H9 (cell line): ENCODE measurements at regions not wholly inside any gene's neighbourhood (a gene's known extent, or its start where the extent isn't known, plus 50 kb on each side); places are given as distances from the start of the nearest gene placed in this dataset.

Experiments used
- DNase-seq: peaks from one replicate; pipeline ENCODE4 v3.0.0-alpha.2; 2017
- H2AFZ ChIP-seq: one replicate; pipeline ENCODE4 v1.6.1; 2013; ENCODE audit warnings: mild to moderate bottlenecking, low read length, control low read depth, moderate library complexity
- H2AK5ac ChIP-seq: 2 replicates; pipeline ENCODE4 v1.6.1; 2013; ENCODE audit warnings: low read length, control low read depth, mixed read lengths; ENCODE audit not compliant: insufficient read length
- H2BK120ac ChIP-seq: one replicate; pipeline ENCODE4 v1.6.1; 2013; ENCODE audit warnings: low read depth, mild to moderate bottlenecking, low read length, control low read depth, inconsistent platforms; ENCODE audit not compliant: poor library complexity, severe bottlenecking
- H2BK12ac ChIP-seq: 2 replicates; pipeline ENCODE4 v1.6.1; 2013; ENCODE audit warnings: low read length, control low read depth, mixed read lengths, low read depth; ENCODE audit not compliant: insufficient read length
- H2BK15ac ChIP-seq: 2 replicates; pipeline ENCODE4 v1.6.1; 2013; ENCODE audit warnings: low read depth, low read length, control low read depth
- H2BK20ac ChIP-seq: one replicate; pipeline ENCODE4 v1.6.1; 2013; ENCODE audit warnings: low read depth, mild to moderate bottlenecking, low read length, control low read depth, inconsistent platforms; ENCODE audit not compliant: poor library complexity, severe bottlenecking
- H2BK5ac ChIP-seq: 2 replicates; pipeline ENCODE4 v1.6.1; 2013; ENCODE audit warnings: low read length, control low read depth, mixed read lengths; ENCODE audit not compliant: insufficient read length
- H3K14ac ChIP-seq: 2 replicates; pipeline ENCODE4 v1.6.1; 2013; ENCODE audit warnings: low read length, control low read depth; ENCODE audit not compliant: insufficient read depth
- H3K18ac ChIP-seq: 2 replicates; pipeline ENCODE4 v1.6.1; 2013; ENCODE audit warnings: low read depth, mild to moderate bottlenecking, mixed read lengths, low read length, control low read depth; ENCODE audit not compliant: insufficient read length
- H3K23ac ChIP-seq: 2 replicates; pipeline ENCODE4 v1.6.1; 2013; ENCODE audit warnings: low read length, control low read depth, mixed read lengths, low read depth; ENCODE audit not compliant: insufficient read length
- H3K23me2 ChIP-seq: 2 replicates; pipeline ENCODE4 v1.6.1; 2013; ENCODE audit warnings: low read depth, mild to moderate bottlenecking, mixed read lengths, low read length, control low read depth; ENCODE audit not compliant: insufficient read length, poor library complexity, severe bottlenecking
- H3K27ac ChIP-seq: 2 replicates; pipeline ENCODE4 v1.5.1; 2013; ENCODE audit warnings: low read length, control low read depth, mixed read lengths, low read depth; ENCODE audit not compliant: insufficient read length
- H3K27me3 ChIP-seq: 2 replicates; pipeline ENCODE4 v1.6.1; 2013; ENCODE audit warnings: low read length, control low read depth, inconsistent platforms; ENCODE audit not compliant: insufficient read depth
- H3K4ac ChIP-seq: 2 replicates; pipeline ENCODE4 v1.6.1; 2013; ENCODE audit warnings: low read depth, mild to moderate bottlenecking, control low read depth, inconsistent platforms, low read length, moderate library complexity
- H3K4me1 ChIP-seq: 2 replicates; pipeline ENCODE4 v1.6.1; 2013; ENCODE audit warnings: low read length, control low read depth, inconsistent platforms; ENCODE audit not compliant: insufficient read depth
- H3K4me2 ChIP-seq: 2 replicates; pipeline ENCODE4 v1.6.1; 2013; ENCODE audit warnings: low read length, control low read depth, mixed read lengths; ENCODE audit not compliant: insufficient read length, insufficient read depth
- H3K56ac ChIP-seq: 2 replicates; pipeline ENCODE4 v1.6.1; 2013; ENCODE audit warnings: low read depth, mild to moderate bottlenecking, mixed read lengths, low read length, control low read depth; ENCODE audit not compliant: insufficient read length
- H3K79me1 ChIP-seq: 2 replicates; pipeline ENCODE4 v1.6.1; 2013; ENCODE audit warnings: low read depth, mild to moderate bottlenecking, moderate library complexity, low read length, control low read depth, inconsistent platforms; ENCODE audit not compliant: insufficient read depth, poor library complexity, severe bottlenecking
- H3K79me2 ChIP-seq: 2 replicates; pipeline ENCODE4 v1.6.1; 2013; ENCODE audit warnings: low read length, control low read depth, inconsistent platforms; ENCODE audit not compliant: insufficient read depth
- H3K9ac ChIP-seq: 2 replicates; pipeline ENCODE4 v1.6.1; 2013; ENCODE audit warnings: low read length, control low read depth, mixed read lengths; ENCODE audit not compliant: insufficient read length; ENCODE audit errors: extremely low read depth
- H3K9me3 ChIP-seq: one replicate; pipeline ENCODE4 v1.6.1; 2013; ENCODE audit warnings: low read depth, low read length, inconsistent platforms; ENCODE audit not compliant: control insufficient read depth
- H3T11ph ChIP-seq: one replicate; pipeline ENCODE4 v1.6.1; 2013; ENCODE audit warnings: mild to moderate bottlenecking, low read length, control low read depth, inconsistent platforms
- H4K20me1 ChIP-seq: one replicate; pipeline ENCODE4 v1.6.1; 2013; ENCODE audit not compliant: control insufficient read depth, insufficient read length, insufficient read depth
- H4K5ac ChIP-seq: 2 replicates; pipeline ENCODE4 v1.6.1; 2013; ENCODE audit warnings: low read depth, mild to moderate bottlenecking, mixed read lengths, low read length, control low read depth; ENCODE audit not compliant: insufficient read length
- H4K8ac ChIP-seq: replicated peaks from 2 replicates; pipeline ENCODE4 v1.6.1; 2013; ENCODE audit warnings: low read length, control low read depth, mixed read lengths, low read depth; ENCODE audit not compliant: insufficient read length
- H4K91ac ChIP-seq: 2 replicates; pipeline ENCODE4 v1.6.1; 2013; ENCODE audit warnings: low read depth, mild to moderate bottlenecking, moderate library complexity, mixed read lengths, low read length, control low read depth; ENCODE audit not compliant: insufficient read length
- H3K27ac Mint-ChIP-seq, 3 experiments: 2 replicates in 2 of 3; 3 replicates in 1 of 3; pipeline ENCODE4 v1.8.0; 2020 to 2021; ENCODE audit warnings: mixed read lengths in 3 of 3, mild to moderate bottlenecking in 1 of 3, moderate library complexity in 1 of 3
- H3K27me3 Mint-ChIP-seq: 2 replicates; pipeline ENCODE4 v1.8.0; 2021; ENCODE audit warnings: low read depth, mild to moderate bottlenecking, moderate library complexity, mixed read lengths
- H3K36me3 Mint-ChIP-seq, 3 experiments: 2 replicates in 2 of 3; 3 replicates in 1 of 3; pipeline ENCODE4 v1.8.0; 2020 to 2021; ENCODE audit warnings: low read depth in 3 of 3, mixed read lengths in 3 of 3; ENCODE audit not compliant: insufficient read depth in 1 of 3
- H3K4me1 Mint-ChIP-seq, 2 experiments: 2 replicates each; pipeline ENCODE4 v1.8.0; 2020; ENCODE audit warnings: mixed read lengths in 2 of 2
- H3K4me3 Mint-ChIP-seq, 2 experiments: 2 replicates in 1 of 2; 3 replicates in 1 of 2; pipeline ENCODE4 v1.8.0; 2020 to 2021; ENCODE audit warnings: mild to moderate bottlenecking in 2 of 2, mixed read lengths in 2 of 2, moderate library complexity in 1 of 2
- H3K9me3 Mint-ChIP-seq, 2 experiments: 2 replicates in 1 of 2; 3 replicates in 1 of 2; pipeline ENCODE4 v1.8.0; 2020; ENCODE audit warnings: mild to moderate bottlenecking in 2 of 2, mixed read lengths in 2 of 2, moderate library complexity in 1 of 2
- WGBS: extraction: QIAGEN DNeasy Blood & Tissue Kit; methylation state at CpG from one replicate; pipeline ENCODE4 v1.1.7; 2013; ENCODE audit warnings: missing lambda C conversion rate, low lambda C conversion rate, mixed read lengths; ENCODE audit not compliant: insufficient read length; ENCODE audit errors: extremely low coverage; 5-methylcytosine and 5-hydroxymethylcytosine counted together
- TF ChIP-seq, protein P1 (sequence below): fragments of 200-600 bp; sonication (generic); conservative IDR thresholded peaks from 3 replicates; pipeline ENCODE4 v1.8.0; 2021; ENCODE audit warnings: antibody characterized with exemption, mild to moderate bottlenecking

DNA sequence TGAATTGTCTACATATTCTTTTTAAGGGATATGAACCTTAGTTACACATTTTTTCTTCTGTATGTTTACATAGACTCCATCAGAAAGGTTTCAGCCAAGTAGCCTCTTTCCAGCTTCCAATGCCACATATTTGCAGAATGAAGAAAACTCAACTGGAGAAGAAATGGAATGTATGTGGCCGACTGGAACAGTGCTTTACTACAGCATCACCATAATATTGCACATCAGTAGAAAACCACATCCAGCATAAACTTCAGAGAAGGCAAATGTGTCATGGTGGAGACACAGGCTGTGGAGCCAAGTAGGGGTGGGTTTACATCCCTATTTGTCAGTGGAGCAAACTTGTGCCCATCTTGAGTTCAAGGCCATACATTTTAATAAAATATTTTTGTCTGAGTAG, 204.8 kb upstream of the LDB2 start:
- Histone ChIP-seq H2AK5ac (no peak overlapping the region), H3K4ac (no peak overlapping the region), H3K4me1 (no peaks in the 10 kb centered on the region), H3K79me1 (no peaks in the 10 kb centered on the region), H3K79me2 (no peaks in the 10 kb centered on the region), H2BK15ac (no peak overlapping the region), H3K23ac (no peak overlapping the region), H3K18ac (no peak overlapping the region), H3K27ac (no peak overlapping the region), H4K20me1 (no peaks in the 10 kb centered on the region), H2BK5ac (no peak overlapping the region), H3K27me3 (no peaks in the 10 kb centered on the region), H2BK120ac (no peak overlapping the region), H2AFZ (no peak overlapping the region), H3K9me3 (no peaks in the 10 kb centered on the region), H2BK12ac (no peak overlapping the region), H3K9ac (no peak overlapping the region), H2BK20ac (no peak overlapping the region), H4K91ac (no peak overlapping the region), H3K23me2 (no peaks in the 10 kb centered on the region), H3T11ph (no peak overlapping the region), H3K56ac (no peak overlapping the region), H4K8ac (no peak overlapping the region), H3K4me2 (no peak overlapping the region), H4K5ac (no peak overlapping the region), H3K14ac (no peak overlapping the region)
- Mint-ChIP-seq H3K4me3 (no peak overlapping the region), H3K27ac (no peak overlapping the region), H3K36me3 (no peaks in the 10 kb centered on the region), H3K9me3 (no peaks in the 10 kb centered on the region; a peak in 1 of 5 replicates), H3K27me3 (no peaks in the 10 kb centered on the region), H3K4me1 (no peaks in the 10 kb centered on the region)
- TF ChIP-seq, protein P1, sequence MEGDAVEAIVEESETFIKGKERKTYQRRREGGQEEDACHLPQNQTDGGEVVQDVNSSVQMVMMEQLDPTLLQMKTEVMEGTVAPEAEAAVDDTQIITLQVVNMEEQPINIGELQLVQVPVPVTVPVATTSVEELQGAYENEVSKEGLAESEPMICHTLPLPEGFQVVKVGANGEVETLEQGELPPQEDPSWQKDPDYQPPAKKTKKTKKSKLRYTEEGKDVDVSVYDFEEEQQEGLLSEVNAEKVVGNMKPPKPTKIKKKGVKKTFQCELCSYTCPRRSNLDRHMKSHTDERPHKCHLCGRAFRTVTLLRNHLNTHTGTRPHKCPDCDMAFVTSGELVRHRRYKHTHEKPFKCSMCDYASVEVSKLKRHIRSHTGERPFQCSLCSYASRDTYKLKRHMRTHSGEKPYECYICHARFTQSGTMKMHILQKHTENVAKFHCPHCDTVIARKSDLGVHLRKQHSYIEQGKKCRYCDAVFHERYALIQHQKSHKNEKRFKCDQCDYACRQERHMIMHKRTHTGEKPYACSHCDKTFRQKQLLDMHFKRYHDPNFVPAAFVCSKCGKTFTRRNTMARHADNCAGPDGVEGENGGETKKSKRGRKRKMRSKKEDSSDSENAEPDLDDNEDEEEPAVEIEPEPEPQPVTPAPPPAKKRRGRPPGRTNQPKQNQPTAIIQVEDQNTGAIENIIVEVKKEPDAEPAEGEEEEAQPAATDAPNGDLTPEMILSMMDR, result no peak
- WGBS, result no CpG with 5 or more reads among the region's 1 CpG
- DNase-seq, result no peak
